HCT116 (cell line): ENCODE measurements at regions not wholly inside any gene's neighbourhood (a gene's known extent, or its start where the extent isn't known, plus 50 kb on each side); places are given as distances from the start of the nearest gene placed in this dataset.

Source experiments
- ATAC-seq: fragments of 200-7000 bp; cut with Tn5 transposase; 2 replicates; pipeline ENCODE4 v1.9.1; 2020; ENCODE audit warnings: mild to moderate bottlenecking, moderate library complexity
- BruUV-seq: library from RNA; stranded (reverse); fragments of 400-500 nt; replicated peaks from 2 replicates; lab custom pipeline; 2021; lab: Mats Ljungman, UMichigan
- CTCF ChIA-PET: fragments of 300-600 bp; sonication (Branson Sonifier 250); formaldehyde crosslinking; loops from one replicate; lab custom pipeline; 2021; ENCODE audit warnings: antibody characterized with exemption; lab: Charles Lee
- POLR2A ChIA-PET: fragments of 300-600, 350-600 bp; sonication (Branson Sonifier 250); formaldehyde crosslinking; loops from one replicate; lab custom pipeline; 2021; ENCODE audit warnings: antibody characterized with exemption; lab: Charles Lee
- RAD21 ChIA-PET, 2 experiments: fragments of 300-600 bp; sonication (Branson Sonifier 250); formaldehyde crosslinking; loops; one replicate each; lab custom pipeline; 2023; ENCODE audit warnings: low total read pairs in 2 of 2; ENCODE audit not compliant: uncharacterized antibody in 2 of 2, unreplicated experiment in 2 of 2, low non-redundant PET in 1 of 2; lab: Charles Lee
- DNase-seq: peaks from one replicate; pipeline ENCODE4 v3.0.0-alpha.2; 2010; ENCODE audit warnings: low read depth, low spot score
- H2AFZ ChIP-seq: fragments of 200-600 bp; shearing (Covaris generic), sonication (generic); 2 replicates; pipeline ENCODE4 v1.6.1; 2017; ENCODE audit warnings: low read depth, mixed run types, mixed read lengths, antibody characterized with exemption, low read length; ENCODE audit not compliant: poor library complexity, severe bottlenecking
- H3K27ac ChIP-seq: 2 replicates; pipeline ENCODE4 v1.5.1; 2012; ENCODE audit warnings: low read depth, low read length
- H3K27me3 ChIP-seq: fragments of 200-600 bp; sonication (generic); 2 replicates; pipeline ENCODE4 v1.6.1; 2016; ENCODE audit warnings: mixed run types, low read length, mixed read lengths; ENCODE audit not compliant: insufficient read depth
- H3K36me3 ChIP-seq, 2 experiments: fragments of 200-500 bp in 1 of 2; fragments of 200-600 bp in 1 of 2; sonication (Bioruptor generic) in 1 of 2; sonication (generic) in 1 of 2; 2 replicates each; pipeline versions ENCODE4 v1.5.1 to v1.6.1; 2014 to 2016; ENCODE audit warnings: low read length in 2 of 2, inconsistent platforms in 1 of 2, mixed read lengths in 1 of 2, mixed run types in 1 of 2; ENCODE audit not compliant: insufficient read depth in 2 of 2, control insufficient read depth in 1 of 2
- H3K4me1 ChIP-seq, 2 experiments: fragments of 200-600 bp in 1 of 2; sonication (generic) in 1 of 2; 2 replicates each; pipeline versions ENCODE4 v1.5.1 to v1.6.1; 2012 to 2017; ENCODE audit warnings: low read length in 2 of 2, inconsistent platforms in 1 of 2, mild to moderate bottlenecking in 1 of 2, mixed read lengths in 1 of 2, mixed run types in 1 of 2, moderate library complexity in 1 of 2; ENCODE audit not compliant: insufficient read depth in 2 of 2, control insufficient read depth in 1 of 2
- H3K4me2 ChIP-seq: fragments of 200-600 bp; sonication (generic); 2 replicates; pipeline ENCODE4 v1.6.1; 2017; ENCODE audit warnings: mixed run types, low read length, mixed read lengths
- H3K4me3 ChIP-seq, 2 experiments: fragments of 200-600 bp in 1 of 2; sonication (generic) in 1 of 2; replicated peaks in 1 of 2; 2 replicates each; pipeline ENCODE4 v1.5.1; 2011 to 2016; ENCODE audit warnings: low read length in 2 of 2, control low read depth in 1 of 2, low read depth in 1 of 2, mild to moderate bottlenecking in 1 of 2, mixed read lengths in 1 of 2, mixed run types in 1 of 2
- H3K79me2 ChIP-seq: fragments of 200-600 bp; sonication (generic); 2 replicates; pipeline ENCODE4 v1.6.1; 2017; ENCODE audit warnings: mild to moderate bottlenecking, mixed run types, low read length, moderate library complexity, mixed read lengths; ENCODE audit not compliant: insufficient read depth
- H3K9ac ChIP-seq: fragments of 200-600 bp; sonication (generic); 2 replicates; pipeline ENCODE4 v1.6.1; 2016; ENCODE audit warnings: low read length, mixed read lengths
- H3K9me2 ChIP-seq: fragments of 200-600 bp; sonication (generic), shearing (Covaris generic); 2 replicates; pipeline ENCODE4 v1.6.1; 2017; ENCODE audit warnings: mixed run types, mild to moderate bottlenecking, moderate library complexity; ENCODE audit not compliant: insufficient read depth
- H3K9me3 ChIP-seq, 2 experiments: fragments of 200-500 bp in 1 of 2; fragments of 200-600 bp in 1 of 2; sonication (Bioruptor generic) in 1 of 2; sonication (generic) in 1 of 2; 2 replicates each; pipeline ENCODE4 v1.6.1; 2014 to 2017; ENCODE audit warnings: low read length in 2 of 2, mixed read lengths in 2 of 2, inconsistent platforms in 1 of 2, low read depth in 1 of 2, mild to moderate bottlenecking in 1 of 2, mixed run types in 1 of 2, moderate library complexity in 1 of 2; ENCODE audit not compliant: control insufficient read depth in 1 of 2, insufficient read depth in 1 of 2
- H4K20me1 ChIP-seq: fragments of 200-600 bp; sonication (generic), shearing (Covaris generic); 2 replicates; pipeline ENCODE4 v1.6.1; 2017; ENCODE audit warnings: mixed run types, mild to moderate bottlenecking, moderate library complexity; ENCODE audit not compliant: insufficient read depth
- CBX3 ChIP-seq: IDR thresholded peaks from 2 replicates; pipeline ENCODE4 v1.6.1; 2012; ENCODE audit warnings: low read depth
- CEBPB ChIP-seq: IDR thresholded peaks from 2 replicates; pipeline ENCODE4 v1.6.1; 2012; ENCODE audit warnings: low read depth
- EGR1 ChIP-seq: IDR thresholded peaks from 2 replicates; pipeline ENCODE4 v1.6.1; 2012; ENCODE audit warnings: low read depth
- ELF1 ChIP-seq: IDR thresholded peaks from 2 replicates; pipeline ENCODE4 v1.6.1; 2012; ENCODE audit warnings: low read depth, borderline replicate concordance
- EZH2 ChIP-seq: fragments of 200-600 bp; sonication (generic); IDR thresholded peaks from 2 replicates; pipeline ENCODE4 v1.6.1; 2017; ENCODE audit warnings: antibody characterized with exemption, mixed run types
- EZH2phosphoT487 ChIP-seq: fragments of 200-600 bp; IDR thresholded peaks from 2 replicates; pipeline ENCODE4 v1.6.1; 2018; ENCODE audit warnings: antibody characterized with exemption, borderline replicate concordance
- FOSL1 ChIP-seq: IDR thresholded peaks from 2 replicates; pipeline ENCODE4 v1.6.1; 2012; ENCODE audit warnings: low read depth
- MAX ChIP-seq: IDR thresholded peaks from 2 replicates; pipeline ENCODE4 v1.6.1; 2012
- POLR2A ChIP-seq: IDR thresholded peaks from 2 replicates; pipeline ENCODE4 v1.7.0; 2011; ENCODE audit warnings: borderline replicate concordance; ENCODE audit not compliant: insufficient read depth, insufficient read length; ENCODE audit errors: extremely low read depth
- POLR2AphosphoS5 ChIP-seq: IDR thresholded peaks from 2 replicates; pipeline ENCODE4 v1.6.1; 2011; ENCODE audit warnings: mild to moderate bottlenecking, low read depth, low read length, moderate library complexity
- RAD21 ChIP-seq: IDR thresholded peaks from 2 replicates; pipeline ENCODE4 v1.6.1; 2012; ENCODE audit warnings: low read depth, mild to moderate bottlenecking
- SIN3A ChIP-seq: IDR thresholded peaks from 2 replicates; pipeline ENCODE4 v1.6.1; 2012; ENCODE audit warnings: low read depth
- SP1 ChIP-seq: IDR thresholded peaks from 2 replicates; pipeline ENCODE4 v1.6.1; 2012; ENCODE audit warnings: low read depth
- TCF7L2 ChIP-seq: IDR thresholded peaks from 2 replicates; pipeline ENCODE4 v1.7.0; 2011; ENCODE audit warnings: borderline replicate concordance, inconsistent platforms; ENCODE audit not compliant: insufficient read depth, insufficient read length; ENCODE audit errors: extremely low read depth
- YY1 ChIP-seq: IDR thresholded peaks from 2 replicates; pipeline ENCODE4 v1.6.1; 2011; ENCODE audit warnings: low read length, low read depth, moderate library complexity, mild to moderate bottlenecking; ENCODE audit not compliant: insufficient replicate concordance; ENCODE audit errors: extremely low read depth
- ZFX ChIP-seq: fragments of 450-650 bp; IDR thresholded peaks from 2 replicates; pipeline ENCODE4 v1.6.1; 2017
- ZNF274 ChIP-seq: fragments of 200-500 bp; sonication (Bioruptor generic); IDR thresholded peaks from 2 replicates; pipeline ENCODE4 v1.6.1; 2014; ENCODE audit warnings: mild to moderate bottlenecking, low read depth, low read length, inconsistent platforms
- intact Hi-C: fragments of 100-400 bp; cut with micrococcal nuclease; formaldehyde crosslinking; loops from 2 replicates; pipeline ENCODE4 v1.10.0; 2022
- TF ChIP-seq, protein P1 (sequence below): IDR thresholded peaks from 2 replicates; pipeline ENCODE4 v1.6.1; 2012
- TF ChIP-seq, protein P2 (sequence below): IDR thresholded peaks from 2 replicates; pipeline ENCODE4 v1.6.1; 2012; ENCODE audit warnings: low read depth
- TF ChIP-seq, protein P3 (sequence below), 3 experiments: fragments of 200-600 bp in 1 of 3; sonication (generic) in 1 of 3; IDR thresholded peaks in 2 of 3; conservative IDR thresholded peaks in 1 of 3; 2 replicates each; pipeline ENCODE4 v1.5.1; 2012 to 2017; ENCODE audit warnings: low read depth in 2 of 3, low read length in 2 of 3, antibody characterized with exemption in 1 of 3, borderline replicate concordance in 1 of 3, control low read depth in 1 of 3, mild to moderate bottlenecking in 1 of 3, mixed read lengths in 1 of 3, mixed run types in 1 of 3, moderate library complexity in 1 of 3; ENCODE audit not compliant: insufficient read depth in 1 of 3

DNA sequence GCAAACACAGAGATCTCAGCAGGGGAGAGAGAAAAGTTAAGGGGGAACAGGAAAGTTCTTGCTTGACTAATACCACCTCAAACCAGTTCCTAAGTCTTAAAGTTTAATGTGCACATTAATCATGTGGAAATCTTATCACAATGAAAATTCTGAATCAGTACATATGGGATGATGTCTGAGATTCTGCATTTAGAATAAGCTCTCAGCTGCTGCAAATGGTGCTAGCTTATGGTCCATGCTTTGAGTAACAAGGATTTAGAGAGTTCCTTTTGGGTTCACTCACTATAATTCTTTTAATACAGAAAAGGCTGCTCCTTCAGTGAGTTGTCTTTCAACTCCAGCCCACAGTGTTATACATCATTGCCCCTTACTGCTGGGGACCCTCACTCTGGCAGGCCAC is 99.5 kb upstream of the THRB start:
- Histone ChIP-seq H4K20me1 (no peaks in the 10 kb centered on the region), H3K4me2 (no peak overlapping the region), H3K4me3 (no peak overlapping the region), H2AFZ (no peak overlapping the region), H3K36me3 (no peaks in the 10 kb centered on the region), H3K9me3 (no peaks in the 10 kb centered on the region), H3K27ac (no peak overlapping the region), H3K27me3 (no peaks in the 10 kb centered on the region), H3K9ac (no peak overlapping the region), H3K9me2 (no peaks in the 10 kb centered on the region), H3K79me2 (no peaks in the 10 kb centered on the region), H3K4me1 (peaks cover 12 to 24% of the 10 kb centered on the region in 2 experiments)
- ChIA-PET POLR2A (no interaction called here), RAD21 (no interaction called here), CTCF (no interaction called here)
- no TSS peak for BruUV-seq
- intact Hi-C loops, result no loop called here
- TF ChIP-seq ELF1 (no peak), CEBPB (no peak), SIN3A (no peak), YY1 (no peak), RAD21 (no peak), FOSL1 (no peak), ZFX (no peak), TCF7L2 (no peak), ZNF274 (no peak), EZH2phosphoT487 (no peak), CBX3 (no peak), POLR2AphosphoS5 (no peak), SP1 (no peak), EZH2 (no peak), EGR1 (no peak), MAX (no peak), POLR2A (no peak)
- TF ChIP-seq, protein P1, sequence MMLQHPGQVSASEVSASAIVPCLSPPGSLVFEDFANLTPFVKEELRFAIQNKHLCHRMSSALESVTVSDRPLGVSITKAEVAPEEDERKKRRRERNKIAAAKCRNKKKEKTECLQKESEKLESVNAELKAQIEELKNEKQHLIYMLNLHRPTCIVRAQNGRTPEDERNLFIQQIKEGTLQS, result no peak
- TF ChIP-seq, protein P2, sequence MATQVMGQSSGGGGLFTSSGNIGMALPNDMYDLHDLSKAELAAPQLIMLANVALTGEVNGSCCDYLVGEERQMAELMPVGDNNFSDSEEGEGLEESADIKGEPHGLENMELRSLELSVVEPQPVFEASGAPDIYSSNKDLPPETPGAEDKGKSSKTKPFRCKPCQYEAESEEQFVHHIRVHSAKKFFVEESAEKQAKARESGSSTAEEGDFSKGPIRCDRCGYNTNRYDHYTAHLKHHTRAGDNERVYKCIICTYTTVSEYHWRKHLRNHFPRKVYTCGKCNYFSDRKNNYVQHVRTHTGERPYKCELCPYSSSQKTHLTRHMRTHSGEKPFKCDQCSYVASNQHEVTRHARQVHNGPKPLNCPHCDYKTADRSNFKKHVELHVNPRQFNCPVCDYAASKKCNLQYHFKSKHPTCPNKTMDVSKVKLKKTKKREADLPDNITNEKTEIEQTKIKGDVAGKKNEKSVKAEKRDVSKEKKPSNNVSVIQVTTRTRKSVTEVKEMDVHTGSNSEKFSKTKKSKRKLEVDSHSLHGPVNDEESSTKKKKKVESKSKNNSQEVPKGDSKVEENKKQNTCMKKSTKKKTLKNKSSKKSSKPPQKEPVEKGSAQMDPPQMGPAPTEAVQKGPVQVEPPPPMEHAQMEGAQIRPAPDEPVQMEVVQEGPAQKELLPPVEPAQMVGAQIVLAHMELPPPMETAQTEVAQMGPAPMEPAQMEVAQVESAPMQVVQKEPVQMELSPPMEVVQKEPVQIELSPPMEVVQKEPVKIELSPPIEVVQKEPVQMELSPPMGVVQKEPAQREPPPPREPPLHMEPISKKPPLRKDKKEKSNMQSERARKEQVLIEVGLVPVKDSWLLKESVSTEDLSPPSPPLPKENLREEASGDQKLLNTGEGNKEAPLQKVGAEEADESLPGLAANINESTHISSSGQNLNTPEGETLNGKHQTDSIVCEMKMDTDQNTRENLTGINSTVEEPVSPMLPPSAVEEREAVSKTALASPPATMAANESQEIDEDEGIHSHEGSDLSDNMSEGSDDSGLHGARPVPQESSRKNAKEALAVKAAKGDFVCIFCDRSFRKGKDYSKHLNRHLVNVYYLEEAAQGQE, result no peak
- TF ChIP-seq, protein P3, sequence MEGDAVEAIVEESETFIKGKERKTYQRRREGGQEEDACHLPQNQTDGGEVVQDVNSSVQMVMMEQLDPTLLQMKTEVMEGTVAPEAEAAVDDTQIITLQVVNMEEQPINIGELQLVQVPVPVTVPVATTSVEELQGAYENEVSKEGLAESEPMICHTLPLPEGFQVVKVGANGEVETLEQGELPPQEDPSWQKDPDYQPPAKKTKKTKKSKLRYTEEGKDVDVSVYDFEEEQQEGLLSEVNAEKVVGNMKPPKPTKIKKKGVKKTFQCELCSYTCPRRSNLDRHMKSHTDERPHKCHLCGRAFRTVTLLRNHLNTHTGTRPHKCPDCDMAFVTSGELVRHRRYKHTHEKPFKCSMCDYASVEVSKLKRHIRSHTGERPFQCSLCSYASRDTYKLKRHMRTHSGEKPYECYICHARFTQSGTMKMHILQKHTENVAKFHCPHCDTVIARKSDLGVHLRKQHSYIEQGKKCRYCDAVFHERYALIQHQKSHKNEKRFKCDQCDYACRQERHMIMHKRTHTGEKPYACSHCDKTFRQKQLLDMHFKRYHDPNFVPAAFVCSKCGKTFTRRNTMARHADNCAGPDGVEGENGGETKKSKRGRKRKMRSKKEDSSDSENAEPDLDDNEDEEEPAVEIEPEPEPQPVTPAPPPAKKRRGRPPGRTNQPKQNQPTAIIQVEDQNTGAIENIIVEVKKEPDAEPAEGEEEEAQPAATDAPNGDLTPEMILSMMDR (IDR thresholded peaks at IDR 0.05 in 2 of 3, conservative IDR thresholded peaks at IDR 0.05 in 1 of 3; ENCODE audit: borderline replicate concordance in 1 of 3, insufficient read depth in 1 of 3, low read depth in 2 of 3, low read length in 2 of 3), result no peak
- ATAC-seq (no peak), DNase-seq (no peak)
